RPMI8226 (cell line): ENCODE measurements at regions not wholly inside any gene's neighbourhood (a gene's known extent, or its start where the extent isn't known, plus 50 kb on each side); places are given as distances from the start of the nearest gene placed in this dataset.

ENCODE experiments used
- DNase-seq: peaks from one replicate; pipeline ENCODE4 v3.0.0-alpha.2; 2015

- no peak for DNase-seq
Measured at GRCh38 chr3:40968666-40969065, 230.6 kb upstream of the CTNNB1 start.

- peak; percentile 7 for DNase-seq
Measured at GRCh38 chr3:40969341-40969740, 230.0 kb upstream of the CTNNB1 start.

DNA sequence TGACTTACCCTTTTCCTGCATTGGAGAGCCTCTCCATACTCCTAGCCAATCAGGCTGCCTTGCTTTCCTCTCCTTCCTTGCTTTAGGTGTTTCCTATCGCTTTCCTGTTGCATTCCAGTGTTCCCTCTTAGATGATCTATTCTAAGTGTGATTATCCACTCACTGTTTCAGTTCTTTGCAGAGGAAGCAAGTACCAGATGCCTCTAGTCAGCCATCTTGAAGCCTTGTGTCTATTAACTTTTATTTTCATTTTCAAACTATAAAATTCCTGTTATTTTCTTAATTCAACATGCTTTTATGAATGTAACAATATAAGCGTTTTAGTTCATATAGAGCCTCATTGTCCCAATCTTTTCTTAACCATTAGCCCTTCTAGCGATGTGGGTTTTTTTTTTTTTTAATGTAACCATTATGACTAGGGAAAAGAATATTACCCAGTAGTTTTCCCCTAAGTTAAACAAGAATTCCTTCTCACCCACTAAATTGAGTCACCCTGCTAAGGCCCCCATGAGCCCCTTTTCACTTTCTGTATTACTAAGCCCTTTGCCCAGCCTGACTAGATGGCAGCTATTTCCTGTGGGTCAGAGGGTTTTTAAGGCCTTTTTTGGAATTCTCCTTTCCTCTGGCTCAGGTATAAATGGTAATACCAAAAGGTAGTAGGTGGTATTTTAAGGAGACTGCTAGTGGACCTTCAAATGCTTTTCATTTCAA lies 229.4 kb upstream of the CTNNB1 start:
- no peak for DNase-seq

DNA sequence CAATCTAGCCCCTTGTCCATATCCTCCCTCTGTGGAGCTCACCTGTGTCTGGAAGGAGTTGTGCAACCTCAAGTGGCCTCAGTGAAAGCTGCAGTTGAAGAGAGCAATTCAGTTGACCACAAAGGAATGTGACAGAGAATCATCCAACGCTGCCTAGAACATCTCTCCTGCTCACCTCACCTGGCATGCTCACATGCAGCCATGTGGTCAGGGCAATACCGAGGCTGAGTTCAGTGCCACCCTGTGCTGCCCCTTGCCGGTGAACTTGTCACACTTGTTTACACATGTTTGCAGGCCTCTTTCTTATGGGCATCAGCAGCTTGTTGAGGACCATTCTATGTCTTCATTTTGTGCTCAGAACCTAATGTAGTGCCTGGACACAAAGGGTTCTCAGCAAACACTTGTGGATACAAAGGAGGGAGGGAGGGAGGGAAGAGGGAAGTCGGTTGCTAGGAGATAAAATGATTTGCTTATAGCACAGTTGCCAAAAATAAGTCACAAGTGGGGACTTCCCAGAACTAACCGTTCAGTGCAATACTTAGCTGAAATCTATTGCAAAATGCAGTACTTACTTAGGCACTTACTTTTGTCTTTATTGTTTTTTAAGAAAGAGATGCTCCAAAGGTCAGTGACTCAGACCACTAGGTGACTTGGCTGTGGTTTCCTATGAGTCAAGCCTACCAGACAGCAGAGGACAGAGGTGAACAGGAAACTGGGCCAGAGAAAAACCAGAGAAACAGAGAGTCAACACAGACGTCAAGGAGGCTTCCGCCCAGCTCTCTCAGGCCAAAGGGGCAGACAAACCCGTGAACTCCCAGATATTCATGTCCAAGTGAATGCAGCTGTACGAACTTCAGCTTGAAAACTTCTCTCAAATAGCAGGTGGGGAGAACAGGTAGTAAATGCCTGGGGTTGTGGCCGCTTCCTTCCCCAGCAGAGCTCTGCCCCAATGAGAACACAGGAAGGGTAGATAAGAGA lies 227.8 kb upstream of the CTNNB1 start:
- peak; percentile 43 for DNase-seq

- no peak for DNase-seq
Measured at GRCh38 chr3:40972350-40972749, 227.0 kb upstream of the CTNNB1 start.

GRCh38 chr3:40973141-40973540 lies 226.2 kb upstream of the CTNNB1 start:
- DNase-seq = no peak

GRCh38 chr3:40975711-40976121 lies 223.6 kb upstream of the CTNNB1 start:
- DNase-seq = no peak

- no peak for DNase-seq
Measured at GRCh38 chr3:40976241-40976640, 223.1 kb upstream of the CTNNB1 start.

- no peak for DNase-seq
Measured at GRCh38 chr3:40978442-40978841, 220.9 kb upstream of the CTNNB1 start.

- DNase-seq = no peak
Measured at GRCh38 chr3:40979962-40980361, 219.3 kb upstream of the CTNNB1 start.

DNA sequence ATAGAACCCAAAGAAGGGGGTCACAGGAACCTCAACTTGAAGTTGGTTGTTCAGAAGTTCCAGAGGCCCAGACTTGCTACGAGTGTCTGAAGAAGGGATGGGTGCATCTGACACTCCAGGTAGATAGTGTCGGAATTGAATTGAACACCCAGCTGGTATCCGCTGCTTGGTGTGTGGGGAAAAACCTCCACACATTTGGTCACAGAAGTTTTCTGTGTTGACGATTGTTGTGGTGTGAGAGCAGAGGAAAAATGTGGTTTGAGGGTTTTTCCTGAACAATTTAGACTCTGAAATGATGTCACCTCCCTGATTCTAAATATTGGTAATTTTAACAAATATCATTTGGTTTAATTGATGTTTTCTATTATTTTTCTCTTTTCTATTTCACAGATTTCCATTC lies 218.8 kb upstream of the CTNNB1 start:
- no peak for DNase-seq

- DNase-seq = peak; percentile 12
Measured at GRCh38 chr3:40985195-40985594, 214.1 kb upstream of the CTNNB1 start.

GRCh38 chr3:40988468-40988867 lies 210.8 kb upstream of the CTNNB1 start:
- DNase-seq = no peak

DNA sequence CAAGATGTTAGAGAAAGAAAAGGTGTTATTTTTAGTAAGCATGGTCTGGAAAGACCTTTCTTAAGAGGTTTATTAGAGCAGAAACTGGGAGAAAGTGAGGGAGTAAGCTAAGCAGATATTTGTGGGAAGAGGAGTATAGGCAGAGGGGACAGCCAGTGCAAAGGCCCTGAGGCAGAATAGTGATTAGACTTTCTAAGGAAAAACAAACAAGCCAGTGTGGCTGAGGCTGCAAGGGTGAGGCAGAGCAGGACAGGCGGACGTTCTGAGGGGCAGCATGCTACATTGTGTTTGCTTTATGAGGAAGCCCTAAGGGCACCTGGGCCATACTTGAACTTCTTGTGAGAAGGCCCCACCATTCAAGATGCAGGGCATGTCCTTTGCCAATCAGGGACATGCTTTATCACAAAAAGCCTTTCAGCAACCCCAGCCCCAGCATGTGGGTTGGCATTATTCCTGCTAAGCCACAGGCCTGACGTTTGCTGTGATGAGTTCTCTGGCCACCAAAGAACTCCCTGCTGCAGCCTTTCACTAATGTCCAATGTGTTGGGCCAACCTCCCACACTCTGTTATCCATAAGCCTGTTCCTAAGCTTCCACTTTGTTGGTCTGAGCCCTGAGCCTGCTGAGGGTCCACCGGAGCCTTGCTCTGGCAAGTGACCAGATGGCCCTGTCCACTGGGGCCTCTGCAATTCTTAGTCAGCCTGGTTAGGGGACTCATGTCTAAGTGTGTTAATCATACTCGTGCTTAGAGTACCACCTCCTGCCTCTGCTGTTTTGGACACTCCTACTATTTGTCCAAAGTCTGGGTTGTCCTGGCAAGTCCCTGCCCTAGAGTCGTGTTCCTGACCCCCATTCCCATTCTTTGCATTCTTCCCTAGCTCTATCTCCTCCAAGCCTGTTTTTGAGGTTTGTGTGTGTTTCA lies 209.9 kb upstream of the CTNNB1 start:
- DNase-seq = no peak

DNA sequence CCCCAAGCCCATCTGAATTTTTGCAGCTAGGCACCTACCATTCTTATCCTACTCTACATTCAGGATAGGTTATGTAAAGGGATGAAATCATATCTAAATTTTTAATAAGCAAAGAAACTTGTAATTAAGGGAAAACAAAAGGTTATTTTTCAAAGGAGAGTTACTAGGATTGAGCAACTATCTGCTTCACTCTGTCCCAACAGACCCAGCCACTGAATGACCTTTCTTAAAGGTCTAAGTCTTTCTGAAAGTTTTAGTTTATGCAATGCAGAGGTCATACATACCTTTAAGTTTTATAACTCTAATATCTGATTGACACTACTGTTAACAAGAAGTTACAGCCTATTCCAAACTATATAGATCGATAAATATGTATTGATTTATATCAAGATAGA lies 209.2 kb upstream of the CTNNB1 start:
- no peak for DNase-seq

- DNase-seq = no peak
Measured at GRCh38 chr3:40992023-40992422, 207.3 kb upstream of the CTNNB1 start.

GRCh38 chr3:40994611-40995010 lies 204.7 kb upstream of the CTNNB1 start:
- no peak for DNase-seq

- DNase-seq = no peak
Measured at GRCh38 chr3:40995271-40995670, 204.0 kb upstream of the CTNNB1 start.

GRCh38 chr3:40996382-40996781 lies 202.9 kb upstream of the CTNNB1 start:
- no peak for DNase-seq

- no peak for DNase-seq
Measured at GRCh38 chr3:40996827-40997710, 202.2 kb upstream of the CTNNB1 start.

DNA sequence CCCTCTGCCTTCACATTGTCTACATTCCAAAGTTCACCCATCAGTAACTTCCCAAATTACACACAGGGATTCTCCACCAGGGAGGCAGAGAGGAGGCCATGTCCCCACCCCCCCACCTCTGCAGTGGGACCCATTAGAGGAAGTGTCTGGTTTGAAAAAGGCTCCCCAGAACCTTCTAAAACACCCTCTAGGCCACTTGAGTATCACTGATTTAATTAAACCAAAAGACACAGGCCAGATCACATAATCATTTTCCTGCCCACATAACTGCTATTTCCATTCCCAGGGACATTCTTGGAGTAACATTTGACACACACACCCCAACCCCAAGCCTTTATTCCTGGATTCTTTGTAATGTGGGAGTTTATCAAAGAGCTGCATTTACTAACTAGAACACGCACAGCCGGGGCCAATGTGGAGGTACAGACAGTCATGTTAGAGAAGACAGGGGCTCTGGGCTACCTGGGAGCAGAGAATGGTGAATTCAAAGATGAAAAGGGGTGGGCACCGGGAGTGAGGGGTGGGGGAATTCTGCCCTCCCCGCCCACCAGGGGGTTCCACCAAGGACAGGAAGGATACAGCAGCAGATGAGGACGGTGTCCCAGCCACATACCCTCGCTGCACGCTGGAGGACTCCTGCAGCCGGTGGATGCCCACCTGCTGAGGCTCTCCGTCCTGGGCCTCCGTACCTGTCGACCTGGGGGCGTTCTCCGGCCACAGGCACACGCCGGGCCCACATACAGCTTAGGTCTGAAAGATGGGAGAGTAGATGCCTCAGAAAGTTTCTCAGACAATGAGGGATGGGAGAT lies 201.4 kb upstream of the CTNNB1 start:
- no peak for DNase-seq
